Transverse colon (tissue), 4 donors: ENCODE measurements at regions not wholly inside any gene's neighbourhood (a gene's known extent, or its start where the extent isn't known, plus 50 kb on each side); places are given as distances from the start of the nearest gene placed in this dataset.
"Not testable (repeated sequence)": the region's sequence is repeated elsewhere in the genome, so short reads cannot be mapped to it uniquely, and the experiment has no call there.

Experiments
- DNase-seq: peaks from one replicate; pipeline ENCODE4 v3.0.0-alpha.2; 2019
- H3K27ac ChIP-seq, 4 donors: fragments of 200-600 bp; sonication (generic); 2 replicates each; pipeline ENCODE4 v1.5.1; 2016 to 2018; ENCODE audit warnings: inconsistent platforms in 4 of 4
- H3K27me3 ChIP-seq: fragments of 200-600 bp; sonication (generic); 2 replicates; pipeline ENCODE4 v1.5.1; 2017; ENCODE audit warnings: inconsistent platforms
- H3K36me3 ChIP-seq, 4 donors: fragments of 200-600 bp; sonication (generic); 2 replicates each; pipeline ENCODE4 v1.5.1; 2017 to 2019; ENCODE audit warnings: inconsistent platforms in 4 of 4
- H3K4me1 ChIP-seq, 4 donors: fragments of 200-600 bp; sonication (generic); 2 replicates each; pipeline ENCODE4 v1.5.1; 2017 to 2020; ENCODE audit warnings: inconsistent platforms in 4 of 4
- H3K4me3 ChIP-seq, 4 donors: fragments of 200-600 bp; sonication (generic); 1 replicate in 1 of 4; 2 replicates in 3 of 4; pipeline versions ENCODE4 v1.5.1 to v1.6.1; 2017 to 2019; ENCODE audit warnings: inconsistent platforms in 4 of 4
- H3K9me3 ChIP-seq, 2 donors: fragments of 200-600 bp; sonication (generic); 2 replicates each; pipeline ENCODE4 v1.5.1; 2017 to 2019; ENCODE audit warnings: inconsistent platforms in 2 of 2
- EP300 ChIP-seq: sonication (generic); formaldehyde crosslinking; IDR thresholded peaks from one replicate; pipeline ENCODE4 v1.6.1; 2017; ENCODE audit warnings: antibody characterized with exemption, low read depth
- POLR2A ChIP-seq: fragments of 450-650 bp; IDR thresholded peaks from one replicate; pipeline ENCODE4 v1.6.1; 2016; ENCODE audit warnings: antibody characterized with exemption, mild to moderate bottlenecking, moderate library complexity
- POLR2AphosphoS5 ChIP-seq, 3 donors: sonication (generic); formaldehyde crosslinking; IDR thresholded peaks; one replicate each; pipeline ENCODE4 v1.6.1; 2016; ENCODE audit warnings: antibody characterized with exemption in 3 of 3
- WGBS, 2 donors: methylation state at CpG; one replicate each; pipeline ENCODE4 v1.1.5; 2018; ENCODE audit warnings: low coverage in 1 of 2; 5-methylcytosine and 5-hydroxymethylcytosine counted together
- in situ Hi-C, 4 donors: fragments of 200-750 bp; cut with MboI; loops; one replicate each; pipeline versions ENCODE4 v1.15.0 to v1.15.1; 2017; ENCODE audit warnings: low sequenced_read_pairs in 3 of 4, low pct_ligation_motif_present in 1 of 4, low pct_unique_long_range_greater_than_20kb in 1 of 4
- intact Hi-C: fragments of 100-400 bp; cut with DNase I; formaldehyde crosslinking; loops from one replicate; pipeline ENCODE4 v1.15.1; 2023; ENCODE audit warnings: low total_unique reads
- TF ChIP-seq, protein P1 (sequence below), 5 experiments: fragments of 200-600 bp in 3 of 5; fragments of 450-650 bp in 2 of 5; sonication (generic) in 3 of 5; IDR thresholded peaks; 1 replicate in 2 of 5; 2 replicates in 3 of 5; pipeline ENCODE4 v1.5.1; 2016 to 2017; ENCODE audit warnings: antibody characterized with exemption in 5 of 5, inconsistent platforms in 3 of 5, mild to moderate bottlenecking in 2 of 5, moderate library complexity in 1 of 5

DNA sequence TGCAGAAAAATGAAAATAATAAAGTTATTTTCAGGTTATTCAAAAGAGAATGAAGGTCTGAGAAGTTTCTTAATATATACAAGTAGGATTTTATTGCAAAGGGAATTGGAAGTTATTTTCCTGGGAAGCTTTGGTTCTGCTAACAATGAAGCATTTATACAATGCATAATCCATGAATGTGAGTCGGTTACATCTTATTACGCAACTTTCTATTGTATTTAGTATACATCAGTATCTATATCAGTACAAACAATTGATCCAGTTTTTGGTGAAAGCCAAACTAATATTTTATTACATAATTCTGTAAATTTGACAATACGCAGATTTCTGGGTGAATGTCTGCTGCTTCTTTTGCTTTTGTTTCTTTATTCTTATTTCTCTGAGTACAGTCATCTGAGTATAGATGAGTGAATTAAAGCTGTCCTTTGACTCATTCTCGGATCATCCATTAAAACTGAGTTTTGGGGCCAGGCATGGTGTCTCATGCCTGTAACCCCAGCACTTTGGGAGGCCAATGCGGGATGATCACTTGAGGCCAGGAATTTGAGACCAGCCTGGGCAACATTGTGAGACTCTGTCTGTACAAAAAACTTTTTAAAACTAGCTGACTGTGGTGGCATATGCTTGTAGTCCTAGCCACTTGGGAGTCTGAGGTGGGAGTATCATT, 108.5 kb downstream of the SOCS6 start:
- no peak overlapping the region for H3K27ac ChIP-seq
- H3K27me3 ChIP-seq, result no peaks in the 10 kb centered on the region
- H3K36me3 ChIP-seq, result no peaks in the 10 kb centered on the region
- 86 to 87% methylated on average over 4 to 5 of the region's 5 CpGs for WGBS, 2 donors
- TF ChIP-seq EP300, result no peak
- TF ChIP-seq, protein P1, sequence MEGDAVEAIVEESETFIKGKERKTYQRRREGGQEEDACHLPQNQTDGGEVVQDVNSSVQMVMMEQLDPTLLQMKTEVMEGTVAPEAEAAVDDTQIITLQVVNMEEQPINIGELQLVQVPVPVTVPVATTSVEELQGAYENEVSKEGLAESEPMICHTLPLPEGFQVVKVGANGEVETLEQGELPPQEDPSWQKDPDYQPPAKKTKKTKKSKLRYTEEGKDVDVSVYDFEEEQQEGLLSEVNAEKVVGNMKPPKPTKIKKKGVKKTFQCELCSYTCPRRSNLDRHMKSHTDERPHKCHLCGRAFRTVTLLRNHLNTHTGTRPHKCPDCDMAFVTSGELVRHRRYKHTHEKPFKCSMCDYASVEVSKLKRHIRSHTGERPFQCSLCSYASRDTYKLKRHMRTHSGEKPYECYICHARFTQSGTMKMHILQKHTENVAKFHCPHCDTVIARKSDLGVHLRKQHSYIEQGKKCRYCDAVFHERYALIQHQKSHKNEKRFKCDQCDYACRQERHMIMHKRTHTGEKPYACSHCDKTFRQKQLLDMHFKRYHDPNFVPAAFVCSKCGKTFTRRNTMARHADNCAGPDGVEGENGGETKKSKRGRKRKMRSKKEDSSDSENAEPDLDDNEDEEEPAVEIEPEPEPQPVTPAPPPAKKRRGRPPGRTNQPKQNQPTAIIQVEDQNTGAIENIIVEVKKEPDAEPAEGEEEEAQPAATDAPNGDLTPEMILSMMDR (IDR thresholded peaks at IDR 0.05), result no peak
- TF ChIP-seq POLR2AphosphoS5 (IDR thresholded peaks at IDR 0.05), result no peak
- no peak for TF ChIP-seq POLR2A
- in situ Hi-C loops (no loop called here), intact Hi-C loops (no loop called here)
- H3K9me3 ChIP-seq, result no peaks in the 10 kb centered on the region
- no peaks in the 10 kb centered on the region for H3K4me1 ChIP-seq
- no peak overlapping the region for H3K4me3 ChIP-seq
- DNase-seq, result no peak

DNA sequence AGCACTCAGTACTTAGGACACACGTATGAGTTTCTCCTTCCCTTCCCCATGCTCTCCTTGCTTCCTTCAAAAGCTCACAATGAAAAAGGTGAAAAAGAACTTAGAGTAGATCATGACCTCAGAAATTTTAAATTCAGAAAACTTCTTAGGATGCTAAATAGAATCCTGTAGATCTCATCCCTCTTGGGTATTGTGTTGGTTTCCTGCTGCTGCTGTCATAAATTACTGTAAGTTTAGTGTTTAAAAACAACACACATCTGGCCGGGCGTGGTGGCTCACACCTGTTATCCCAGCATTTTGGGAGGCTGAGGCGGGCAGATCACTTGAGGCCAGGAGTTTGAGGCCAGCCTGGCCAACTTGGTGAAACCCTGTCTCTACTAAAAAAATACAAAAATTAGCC, 106.9 kb downstream of the SOCS6 start:
- H3K36me3 ChIP-seq, H3K27ac ChIP-seq, intact Hi-C loops, H3K27me3 ChIP-seq, H3K4me3 ChIP-seq, DNase-seq, H3K9me3 ChIP-seq, in situ Hi-C loops, H3K4me1 ChIP-seq: not testable (repeated sequence)
- 61 to 70% methylated on average over 2 to 4 of the region's 4 CpGs for WGBS, 2 donors

DNA sequence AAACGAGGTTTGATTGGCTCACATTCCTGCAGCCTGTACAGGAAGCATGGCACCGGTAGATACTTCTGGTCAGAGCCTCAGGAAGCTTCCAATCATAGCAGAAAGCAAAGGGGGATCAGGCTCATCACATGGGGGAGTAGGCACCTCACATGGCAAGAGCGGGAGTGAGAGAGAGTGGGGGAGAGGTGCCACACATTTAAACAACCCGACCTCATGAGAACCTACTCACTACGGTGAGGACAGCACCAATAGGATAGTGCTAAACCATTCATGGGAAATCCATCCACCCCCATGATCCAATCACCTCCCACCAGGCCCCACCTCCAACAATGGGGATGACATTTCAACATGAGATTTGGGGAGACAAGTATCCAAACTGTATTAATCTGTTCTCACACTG, 105.8 kb downstream of the SOCS6 start:
- TF ChIP-seq EP300 (no peak), POLR2A (no peak), POLR2AphosphoS5 (IDR thresholded peaks at IDR 0.05) (no peak)
- TF ChIP-seq, protein P1 (IDR thresholded peaks at IDR 0.05), result no peak
- 70 to 89% methylated on average over 3 to 5 of the region's 5 CpGs for WGBS, 2 donors
- no peak overlapping the region for H3K27ac ChIP-seq
- in situ Hi-C loops (no loop called here), intact Hi-C loops (no loop called here)
- no peaks in the 10 kb centered on the region for H3K9me3 ChIP-seq
- no peak overlapping the region for H3K4me3 ChIP-seq
- no peak for DNase-seq
- H3K27me3 ChIP-seq, result no peaks in the 10 kb centered on the region
- no peaks in the 10 kb centered on the region for H3K4me1 ChIP-seq
- H3K36me3 ChIP-seq, result no peaks in the 10 kb centered on the region

- H3K4me1 ChIP-seq, result no peaks in the 10 kb centered on the region
- no peaks in the 10 kb centered on the region for H3K27me3 ChIP-seq
- TF ChIP-seq, protein P1 (IDR thresholded peaks at IDR 0.05), result no peak
- TF ChIP-seq POLR2A (no peak), POLR2AphosphoS5 (IDR thresholded peaks at IDR 0.05) (no peak), EP300 (no peak)
- H3K27ac ChIP-seq, result no peak overlapping the region
- no peaks in the 10 kb centered on the region for H3K36me3 ChIP-seq
- H3K4me3 ChIP-seq, result no peak overlapping the region
- intact Hi-C loops, result no loop called here
- DNase-seq, result no peak
- in situ Hi-C loops, result no loop called here
- no peaks in the 10 kb centered on the region for H3K9me3 ChIP-seq
- WGBS, 2 donors, result 79 to 84% methylated on average over 4 of the region's 4 CpGs
Measured at GRCh38 chr18:70390371-70391090, 101.7 kb downstream of the SOCS6 start.

GRCh38 chr18:70389036-70389435, 100.2 kb downstream of the SOCS6 start:
- intact Hi-C loops, result loop anchor here (5.0 kb wide), 1 partner anchor 1733 kb away; no protein-coding TSS in a partner anchor
- H3K27ac ChIP-seq, H3K9me3 ChIP-seq, H3K4me1 ChIP-seq, DNase-seq, H3K27me3 ChIP-seq, H3K36me3 ChIP-seq, H3K4me3 ChIP-seq, in situ Hi-C loops: not testable (repeated sequence)
- 88 to 96% methylated on average over 4 to 5 of the region's 5 CpGs for WGBS, 2 donors
